ENCODE measurements at regions not wholly inside any gene's neighbourhood (a gene's known extent, or its start where the extent isn't known, plus 50 kb on each side); places are given as distances from the start of the nearest gene placed in this dataset.

- ChIA-PET POLR2A (ENCODE audit: low non-redundant PET) (no interaction called here), CTCF (no interaction called here)
- TF ChIP-seq CTCF (conservative IDR thresholded peaks at IDR 0.05; ENCODE audit: low read depth) = no peak
- H3K27ac ChIP-seq = no peak overlapping the region
- no peak for DNase-seq (ENCODE audit: low spot score)
These were observed 134.9 kb upstream of the ZBTB20 start for GRCh38 chr3:115281697-115282675.

GRCh38 chr3:115284980-115285379 is 137.9 kb upstream of the ZBTB20 start:
- TF ChIP-seq CTCF (conservative IDR thresholded peaks at IDR 0.05; ENCODE audit: low read depth) = no peak
- ChIA-PET CTCF (no interaction called here), POLR2A (ENCODE audit: low non-redundant PET) (no interaction called here)
- DNase-seq (ENCODE audit: low spot score) = no peak
- H3K27ac ChIP-seq = no peak overlapping the region

- ChIA-PET CTCF (no interaction called here), POLR2A (ENCODE audit: low non-redundant PET) (no interaction called here)
- H3K27ac ChIP-seq = no peak overlapping the region
- TF ChIP-seq CTCF (conservative IDR thresholded peaks at IDR 0.05; ENCODE audit: low read depth) = no peak
- no peak for DNase-seq (ENCODE audit: low spot score)
These were observed 139.6 kb upstream of the ZBTB20 start for GRCh38 chr3:115286529-115287197.

GRCh38 chr3:115287198-115287597 is 140.1 kb upstream of the ZBTB20 start:
- ChIA-PET CTCF (no interaction called here), POLR2A (ENCODE audit: low non-redundant PET) (no interaction called here)
- no peak for TF ChIP-seq CTCF (conservative IDR thresholded peaks at IDR 0.05; ENCODE audit: low read depth)

GRCh38 chr3:115292131-115292530 is 145.0 kb upstream of the ZBTB20 start:
- H3K27ac ChIP-seq = no peak overlapping the region
- POLR2A ChIA-PET (ENCODE audit: low non-redundant PET) = no interaction called here
- no peak for DNase-seq (ENCODE audit: low spot score)
- TF ChIP-seq CTCF (conservative IDR thresholded peaks at IDR 0.05; ENCODE audit: low read depth) = no peak
- CTCF ChIA-PET = no interaction called here

More at GRCh38 chr3:115287198-115287597, 140.1 kb upstream of the ZBTB20 start:
- H3K27ac ChIP-seq = no peak overlapping the region
- no peak for DNase-seq (ENCODE audit: low spot score)

GRCh38 chr3:115292677-115293165 is 145.6 kb upstream of the ZBTB20 start:
- POLR2A ChIA-PET (ENCODE audit: low non-redundant PET) = no interaction called here
- TF ChIP-seq CTCF (conservative IDR thresholded peaks at IDR 0.05; ENCODE audit: low read depth) = no peak
- CTCF ChIA-PET = interaction anchor here (0.6 kb wide), 1 partner anchor 115 kb away, joined by 3 read pairs; no protein-coding TSS in a partner anchor
- no peak overlapping the region for H3K27ac ChIP-seq
- DNase-seq (ENCODE audit: low spot score) = no peak

All from RWPE1 (cell line).